NCI-H1417 treated with DMSO at 0.1 percent for 48 hours (cell line): ENCODE measurements at regions not wholly inside any gene's neighbourhood (a gene's known extent, or its start where the extent isn't known, plus 50 kb on each side); places are given as distances from the start of the nearest gene placed in this dataset.

Source experiments
- DNase-seq: peaks from one replicate; lab custom pipeline; 2025; lab: John Stamatoyannopoulos, UW

DNA sequence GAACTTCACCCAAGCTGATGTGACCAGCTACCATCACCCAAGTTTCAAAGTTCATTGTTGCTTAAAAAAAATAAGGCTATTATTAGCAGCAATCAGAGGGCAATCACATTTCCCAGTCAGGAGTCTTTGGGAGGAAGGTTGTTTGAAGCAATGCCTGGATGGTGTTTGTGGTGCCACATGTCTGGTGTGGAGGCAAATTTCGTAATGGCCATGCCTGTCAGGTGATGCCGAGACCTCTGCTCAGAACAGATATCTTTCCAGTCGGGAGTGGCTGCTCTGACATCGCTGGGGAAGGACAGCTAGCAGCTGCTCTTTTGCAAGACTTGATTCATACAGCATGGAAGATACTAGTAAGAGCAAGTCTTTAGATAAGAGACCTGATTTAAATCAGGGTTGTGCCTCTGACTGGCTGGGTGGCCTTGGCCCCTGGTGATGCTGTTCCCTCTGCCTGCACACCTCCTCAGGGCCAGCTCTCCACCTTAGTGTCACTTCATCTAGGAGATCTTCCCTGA lies 187.8 kb upstream of the JUN start:
- no peak for DNase-seq

- DNase-seq = no peak
Measured at GRCh38 chr1:58975888-58976287, 192.0 kb upstream of the JUN start.

- no peak for DNase-seq
Measured at GRCh38 chr1:58976294-58976693, 192.4 kb upstream of the JUN start.

- DNase-seq = no peak
Measured at GRCh38 chr1:58977598-58977997, 193.8 kb upstream of the JUN start.

- DNase-seq = no peak
Measured at GRCh38 chr1:58978096-58978495, 194.2 kb upstream of the JUN start.

- DNase-seq = no peak
Measured at GRCh38 chr1:58979086-58979485, 195.2 kb upstream of the JUN start.

- DNase-seq = no peak
Measured at GRCh38 chr1:58979677-58980076, 195.8 kb upstream of the JUN start.

DNA sequence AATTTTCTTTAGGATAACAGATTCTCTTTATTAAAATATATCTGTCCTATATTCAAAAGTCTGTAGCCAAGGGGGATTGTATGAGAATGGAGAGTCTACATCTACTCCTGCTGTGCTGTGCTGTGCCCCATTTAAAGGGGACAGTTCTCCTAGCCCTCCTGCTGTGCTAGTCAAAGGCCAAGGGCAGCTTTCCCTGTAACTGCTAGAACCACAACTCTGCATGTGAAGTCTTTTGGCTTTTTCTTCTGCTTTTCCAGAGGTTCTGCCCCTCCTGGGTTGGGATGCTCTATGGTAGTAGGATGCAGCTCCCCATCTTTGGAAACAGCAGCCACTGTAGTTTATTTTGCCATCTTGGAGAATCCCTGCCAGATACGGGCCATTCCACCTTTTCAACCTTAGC lies 197.5 kb upstream of the JUN start:
- no peak for DNase-seq

DNA sequence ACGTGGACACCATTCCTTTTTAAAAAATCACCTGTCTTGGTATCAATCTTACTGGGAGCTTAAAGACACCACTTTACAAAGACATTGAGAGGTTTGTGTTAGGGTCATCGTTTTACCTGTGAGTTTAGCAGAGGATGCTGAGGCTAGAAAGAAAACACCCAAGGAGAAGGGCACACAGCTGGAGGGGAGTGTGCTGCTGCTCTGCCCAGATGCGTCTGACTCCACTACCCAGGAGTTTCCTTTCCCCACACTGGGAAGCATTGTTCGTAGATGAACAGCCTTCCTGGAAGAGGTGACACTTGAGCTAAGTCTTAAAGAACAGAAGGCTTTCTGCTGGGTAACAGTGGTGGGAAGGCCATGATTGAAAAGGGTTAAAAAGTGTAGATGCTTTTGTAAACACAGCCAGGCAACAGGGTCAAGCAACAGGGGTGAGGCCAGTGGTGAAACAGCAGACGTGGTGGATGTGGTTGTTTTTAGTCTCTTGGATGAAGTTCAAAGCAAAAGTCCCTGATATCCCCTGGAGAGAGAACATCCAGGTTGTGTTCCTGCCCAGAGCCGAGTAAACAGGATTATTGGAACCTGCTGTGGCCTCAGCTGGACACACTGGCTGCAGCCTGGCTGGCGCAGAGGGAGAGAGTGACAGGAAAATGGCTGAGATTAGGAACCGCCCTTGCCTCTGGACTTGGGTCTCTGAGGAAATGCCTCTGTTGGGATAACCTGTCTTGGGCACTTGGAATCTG lies 198.6 kb upstream of the JUN start:
- no peak for DNase-seq

- no peak for DNase-seq
Measured at GRCh38 chr1:58983162-58983561, 199.3 kb upstream of the JUN start.

GRCh38 chr1:58983633-58984245 lies 199.9 kb upstream of the JUN start:
- DNase-seq = no peak

GRCh38 chr1:58986996-58987767 lies 203.3 kb upstream of the JUN start:
- DNase-seq = no peak

- no peak for DNase-seq
Measured at GRCh38 chr1:58988752-58989151, 204.9 kb upstream of the JUN start.

GRCh38 chr1:58989845-58990244 lies 206.0 kb upstream of the JUN start:
- DNase-seq = no peak

GRCh38 chr1:58991305-58991704 lies 207.5 kb upstream of the JUN start:
- no peak for DNase-seq

GRCh38 chr1:58992643-58993042 lies 208.8 kb upstream of the JUN start:
- DNase-seq = no peak

DNA sequence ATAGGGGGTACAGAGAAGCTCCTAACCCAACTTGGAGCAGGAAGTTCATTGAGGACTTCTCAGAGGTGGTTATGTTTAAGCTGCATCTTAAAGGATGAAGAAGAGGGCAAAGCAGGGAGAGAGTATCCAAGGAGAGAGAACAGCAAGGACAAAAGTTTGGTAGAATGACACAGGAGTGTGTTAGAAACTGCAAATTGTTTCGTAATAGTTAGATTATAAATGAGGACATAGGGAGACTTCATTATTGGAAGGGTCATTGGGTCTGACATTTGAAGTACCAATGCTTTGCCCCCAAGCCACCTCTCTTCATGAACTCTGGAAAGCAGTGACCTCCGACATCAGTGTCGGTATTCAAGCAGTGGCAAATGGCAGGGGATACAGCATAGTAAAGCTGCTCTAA lies 209.6 kb upstream of the JUN start:
- DNase-seq = no peak

- DNase-seq = no peak
Measured at GRCh38 chr1:58994664-58995063, 210.8 kb upstream of the JUN start.

DNA sequence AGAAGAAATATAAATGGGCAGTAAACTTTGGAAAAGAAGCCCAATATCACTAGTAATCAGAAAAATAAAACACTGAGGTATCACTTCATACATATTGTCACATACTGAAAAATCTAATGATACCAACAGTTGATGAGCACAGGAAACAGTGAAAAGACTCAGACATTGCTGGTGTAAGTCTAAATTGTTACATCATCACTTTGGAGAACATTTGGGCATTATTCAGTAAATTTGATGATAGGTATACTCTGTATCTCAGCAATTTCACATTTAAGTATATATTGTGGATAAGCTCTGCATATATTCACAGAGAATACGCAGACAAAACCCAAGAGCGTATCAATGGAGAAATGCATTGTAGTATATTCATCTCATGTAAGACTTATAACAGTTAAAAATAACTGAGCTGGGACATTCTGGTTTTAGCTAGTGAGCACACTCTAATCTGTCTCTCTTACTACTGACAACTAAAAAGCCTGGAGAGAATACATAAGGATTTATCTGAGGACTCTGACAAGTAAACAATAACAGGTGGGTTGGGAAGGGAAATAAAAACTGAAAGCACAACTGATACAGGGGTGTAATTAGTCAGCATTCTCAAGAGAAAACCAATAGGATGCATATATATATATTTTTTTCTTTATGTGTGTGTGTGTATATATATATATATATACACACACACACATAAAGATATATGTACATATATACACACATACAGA lies 212.7 kb upstream of the JUN start:
- DNase-seq = no peak

DNA sequence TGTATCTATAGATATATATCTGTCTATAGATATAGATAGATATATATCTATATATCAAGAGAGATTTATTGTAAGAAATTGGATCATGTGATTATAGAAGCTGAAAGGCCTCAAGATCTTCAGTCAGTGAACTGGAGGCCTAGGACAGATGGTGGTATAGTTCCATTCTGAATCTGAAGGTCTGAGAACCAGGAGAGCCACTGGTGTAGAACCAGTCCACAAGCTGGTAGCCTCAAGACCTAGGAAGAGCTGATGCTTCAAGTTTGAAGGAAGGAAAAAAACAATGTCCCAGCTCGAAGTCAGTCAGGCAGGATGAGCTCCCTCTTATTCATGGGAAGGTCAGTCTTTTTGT lies 213.2 kb upstream of the JUN start:
- DNase-seq = no peak

GRCh38 chr1:58997637-58998036 lies 213.8 kb upstream of the JUN start:
- no peak for DNase-seq

GRCh38 chr1:58999676-59000075 lies 215.8 kb upstream of the JUN start:
- no peak for DNase-seq
